ENCODE measurements at regions not wholly inside any gene's neighbourhood (a gene's known extent, or its start where the extent isn't known, plus 50 kb on each side); places are given as distances from the start of the nearest gene placed in this dataset.
A peak's percentile ranks its signal among the peaks of the same experiment; 100 is the strongest.

- DNase-seq = no peak
These were observed 463.4 kb downstream of the ZIC1 start for GRCh38 chr3:147872568-147872967.

- DNase-seq = no peak
These were observed 466.3 kb downstream of the ZIC1 start for GRCh38 chr3:147875498-147875897.

GRCh38 chr3:147881933-147882332, 472.8 kb downstream of the ZIC1 start:
- no peak for DNase-seq

- DNase-seq = no peak
These were observed 477.7 kb downstream of the ZIC1 start for GRCh38 chr3:147886879-147887278.

- no peak for DNase-seq
These were observed 478.6 kb downstream of the ZIC1 start for GRCh38 chr3:147887797-147888196.

GRCh38 chr3:147890114-147890513, 480.9 kb downstream of the ZIC1 start:
- DNase-seq = no peak

- no peak for DNase-seq
These were observed 486.3 kb downstream of the ZIC1 start for GRCh38 chr3:147895509-147895908.

GRCh38 chr3:147900851-147901250, 491.7 kb downstream of the ZIC1 start:
- DNase-seq = no peak

GRCh38 chr3:147903026-147903425, 493.9 kb downstream of the ZIC1 start:
- no peak for DNase-seq

- DNase-seq = no peak
These were observed 495.3 kb downstream of the ZIC1 start for GRCh38 chr3:147904421-147904820.

- DNase-seq = no peak
These were observed 497.1 kb downstream of the ZIC1 start for GRCh38 chr3:147906285-147906684.

- DNase-seq = no peak
These were observed 505.4 kb downstream of the ZIC1 start for GRCh38 chr3:147914532-147914931.

GRCh38 chr3:147915057-147915456, 505.9 kb downstream of the ZIC1 start:
- no peak for DNase-seq

- DNase-seq = no peak
These were observed 510.3 kb downstream of the ZIC1 start for GRCh38 chr3:147919496-147919895.

GRCh38 chr3:147921051-147921450, 511.9 kb downstream of the ZIC1 start:
- no peak for DNase-seq

- no peak for DNase-seq
These were observed 515.6 kb downstream of the ZIC1 start for GRCh38 chr3:147924755-147925154.

GRCh38 chr3:147925272-147925671, 516.1 kb downstream of the ZIC1 start:
- no peak for DNase-seq

- DNase-seq = no peak
These were observed 521.2 kb downstream of the ZIC1 start for GRCh38 chr3:147930232-147930807.

GRCh38 chr3:147934451-147935180, 525.5 kb downstream of the ZIC1 start:
- DNase-seq = no peak

GRCh38 chr3:147937341-147937740, 528.2 kb downstream of the ZIC1 start:
- DNase-seq = no peak

- DNase-seq = no peak
These were observed 528.7 kb downstream of the ZIC1 start for GRCh38 chr3:147937891-147938290.

GRCh38 chr3:147939425-147939824, 530.3 kb downstream of the ZIC1 start:
- no peak for DNase-seq

- DNase-seq = peak; percentile 35
These were observed 530.7 kb downstream of the ZIC1 start for GRCh38 chr3:147939839-147940238.

- no peak for DNase-seq
These were observed 531.4 kb downstream of the ZIC1 start for GRCh38 chr3:147940405-147941193.

Measured in left hindlimb (tissue), 1 donor.